Loucy (cell line): ENCODE measurements at regions not wholly inside any gene's neighbourhood (a gene's known extent, or its start where the extent isn't known, plus 50 kb on each side); places are given as distances from the start of the nearest gene placed in this dataset.

Source experiments
- EZH2phosphoT487 ChIP-seq: fragments of 200-600 bp; IDR thresholded peaks from 2 replicates; pipeline ENCODE4 v1.6.1; 2018; ENCODE audit warnings: antibody characterized with exemption, mild to moderate bottlenecking, moderate library complexity, borderline replicate concordance
- TF ChIP-seq, protein P1 (sequence below): fragments of 200-600 bp; sonication (generic); conservative IDR thresholded peaks from 2 replicates; pipeline ENCODE4 v1.5.1; 2014; ENCODE audit warnings: mild to moderate bottlenecking, antibody characterized with exemption, low read length

GRCh38 chr15:47542312-47542989, 174.9 kb upstream of the SEMA6D start:
- TF ChIP-seq, protein P1, sequence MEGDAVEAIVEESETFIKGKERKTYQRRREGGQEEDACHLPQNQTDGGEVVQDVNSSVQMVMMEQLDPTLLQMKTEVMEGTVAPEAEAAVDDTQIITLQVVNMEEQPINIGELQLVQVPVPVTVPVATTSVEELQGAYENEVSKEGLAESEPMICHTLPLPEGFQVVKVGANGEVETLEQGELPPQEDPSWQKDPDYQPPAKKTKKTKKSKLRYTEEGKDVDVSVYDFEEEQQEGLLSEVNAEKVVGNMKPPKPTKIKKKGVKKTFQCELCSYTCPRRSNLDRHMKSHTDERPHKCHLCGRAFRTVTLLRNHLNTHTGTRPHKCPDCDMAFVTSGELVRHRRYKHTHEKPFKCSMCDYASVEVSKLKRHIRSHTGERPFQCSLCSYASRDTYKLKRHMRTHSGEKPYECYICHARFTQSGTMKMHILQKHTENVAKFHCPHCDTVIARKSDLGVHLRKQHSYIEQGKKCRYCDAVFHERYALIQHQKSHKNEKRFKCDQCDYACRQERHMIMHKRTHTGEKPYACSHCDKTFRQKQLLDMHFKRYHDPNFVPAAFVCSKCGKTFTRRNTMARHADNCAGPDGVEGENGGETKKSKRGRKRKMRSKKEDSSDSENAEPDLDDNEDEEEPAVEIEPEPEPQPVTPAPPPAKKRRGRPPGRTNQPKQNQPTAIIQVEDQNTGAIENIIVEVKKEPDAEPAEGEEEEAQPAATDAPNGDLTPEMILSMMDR, result no peak
- no peak for TF ChIP-seq EZH2phosphoT487
